A673 (cell line): ENCODE measurements at regions not wholly inside any gene's neighbourhood (a gene's known extent, or its start where the extent isn't known, plus 50 kb on each side); places are given as distances from the start of the nearest gene placed in this dataset.
A peak's percentile ranks its signal among the peaks of the same experiment; 100 is the strongest.

Experiments
- BruUV-seq: library from RNA; stranded (reverse); fragments of 400-500 nt; replicated peaks from 2 replicates; lab custom pipeline; 2021; lab: Mats Ljungman, UMichigan
- CTCF ChIA-PET: fragments of 300-600 bp; sonication (Branson Sonifier 250); formaldehyde crosslinking; loops from one replicate; lab custom pipeline; 2022; ENCODE audit warnings: antibody characterized with exemption; lab: Charles Lee
- POLR2A ChIA-PET: fragments of 300-600 bp; sonication (Branson Sonifier 250); formaldehyde crosslinking; loops from one replicate; lab custom pipeline; 2022; ENCODE audit warnings: antibody characterized with exemption; ENCODE audit not compliant: low non-redundant PET; lab: Charles Lee
- DNase-seq: peaks from one replicate; pipeline ENCODE4 v3.0.0-alpha.2; 2015; ENCODE audit warnings: low spot score
- H3K27ac ChIP-seq: fragments of 200-600 bp; sonication (generic); 2 replicates; pipeline ENCODE4 v1.5.1; 2016; ENCODE audit warnings: mixed run types, low read depth, mild to moderate bottlenecking, mixed read lengths, antibody characterized with exemption, low read length; ENCODE audit not compliant: poor library complexity, severe bottlenecking
- H3K27me3 ChIP-seq: fragments of 200-600 bp; sonication (generic); replicated peaks from 2 replicates; pipeline ENCODE4 v1.6.1; 2017; ENCODE audit warnings: mixed run types, low read depth, mild to moderate bottlenecking, mixed read lengths, antibody characterized with exemption, low read length; ENCODE audit not compliant: insufficient read depth, poor library complexity
- H3K36me3 ChIP-seq: fragments of 200-600 bp; sonication (generic); 2 replicates; pipeline ENCODE4 v1.6.1; 2016; ENCODE audit warnings: mixed run types, mild to moderate bottlenecking, mixed read lengths, antibody characterized with exemption, low read length; ENCODE audit not compliant: insufficient read depth, poor library complexity, severe bottlenecking
- H3K4me1 ChIP-seq: fragments of 200-600 bp; sonication (generic); 2 replicates; pipeline ENCODE4 v1.6.1; 2017; ENCODE audit warnings: mixed run types, mild to moderate bottlenecking, mixed read lengths, antibody characterized with exemption, low read length; ENCODE audit not compliant: insufficient read depth, poor library complexity, severe bottlenecking
- H3K4me3 ChIP-seq: fragments of 200-600 bp; sonication (generic); 2 replicates; pipeline ENCODE4 v1.5.1; 2016; ENCODE audit warnings: low read depth, mixed run types, mild to moderate bottlenecking, mixed read lengths, low read length; ENCODE audit not compliant: poor library complexity, severe bottlenecking
- H3K9me3 ChIP-seq: fragments of 200-600 bp; sonication (generic); 2 replicates; pipeline ENCODE4 v1.6.1; 2016; ENCODE audit warnings: mixed run types, low read depth, mild to moderate bottlenecking, mixed read lengths, antibody characterized with exemption, low read length; ENCODE audit not compliant: poor library complexity, severe bottlenecking
- CTCF ChIP-seq: fragments of 300-800, 200-600 bp; sonication (generic); conservative IDR thresholded peaks from 2 replicates; pipeline ENCODE4 v1.5.1; 2017; ENCODE audit warnings: low read depth, mild to moderate bottlenecking, antibody characterized with exemption, low read length, moderate library complexity, mixed read lengths
- EZH2 ChIP-seq: fragments of 200-600 bp; sonication (generic); IDR thresholded peaks from 2 replicates; pipeline ENCODE4 v1.6.1; 2017; ENCODE audit warnings: borderline replicate concordance, low read depth, mild to moderate bottlenecking, mixed read lengths, antibody characterized with exemption, low read length; ENCODE audit not compliant: poor library complexity, severe bottlenecking
- intact Hi-C: fragments of 100-400 bp; cut with micrococcal nuclease; formaldehyde crosslinking; loops from one replicate; pipeline ENCODE4 v1.10.0; 2022; ENCODE audit not compliant: unreplicated experiment

GRCh38 chr2:76270096-76270710 is 559.5 kb upstream of the GCFC2 start:
- DNase-seq: no peak
- Histone ChIP-seq H3K4me1 (peaks cover 25% of the 10 kb centered on the region), H3K4me3 (no peak overlapping the region), H3K9me3 (no peaks in the 10 kb centered on the region), H3K27ac (no peak overlapping the region), H3K36me3 (no peaks in the 10 kb centered on the region), H3K27me3 (no peaks in the 10 kb centered on the region)
- BruUV-seq: no TSS peak
- intact Hi-C loops: loop anchor here (10.0 kb wide), 1 partner anchor 1985 kb away; no protein-coding TSS in a partner anchor
- ChIA-PET CTCF (no interaction called here), POLR2A (interaction anchor here (0.5 kb wide), 1 partner anchor 293 kb away, joined by 4 read pairs; no protein-coding TSS in a partner anchor)
- TF ChIP-seq CTCF: no peak
- no peak for TF ChIP-seq EZH2

GRCh38 chr2:76268902-76269620 is 558.3 kb upstream of the GCFC2 start:
- peak overlapping the region; percentile 26 for H3K4me3 ChIP-seq
- no TSS peak for BruUV-seq
- TF ChIP-seq CTCF: no peak
- no peak for TF ChIP-seq EZH2
- H3K27me3 ChIP-seq: no peaks in the 10 kb centered on the region
- DNase-seq: peak; percentile 91
- H3K36me3 ChIP-seq: no peaks in the 10 kb centered on the region
- H3K9me3 ChIP-seq: no peaks in the 10 kb centered on the region
- CTCF ChIA-PET: no interaction called here
- POLR2A ChIA-PET: interaction anchor here (0.5 kb wide), 1 partner anchor 294 kb away, joined by 4 read pairs; no protein-coding TSS in a partner anchor
- intact Hi-C loops: no loop called here
- H3K27ac ChIP-seq: peak overlapping the region; percentile 61
- H3K4me1 ChIP-seq: peaks cover 25% of the 10 kb centered on the region

GRCh38 chr2:76268484-76268883 is 557.8 kb upstream of the GCFC2 start:
- Histone ChIP-seq H3K4me3 (peak overlapping the region; percentile 26), H3K9me3 (no peaks in the 10 kb centered on the region), H3K4me1 (peaks cover 25% of the 10 kb centered on the region), H3K36me3 (no peaks in the 10 kb centered on the region), H3K27me3 (no peaks in the 10 kb centered on the region), H3K27ac (peak overlapping the region; percentile 61)
- peak; percentile 52 for DNase-seq
- BruUV-seq: no TSS peak
- ChIA-PET CTCF (no interaction called here), POLR2A (no interaction called here)
- TF ChIP-seq EZH2 (no peak), CTCF (no peak)
- intact Hi-C loops: no loop called here
